Right ventricle myocardium superior (tissue), 1 donor: ENCODE measurements at regions not wholly inside any gene's neighbourhood (a gene's known extent, or its start where the extent isn't known, plus 50 kb on each side); places are given as distances from the start of the nearest gene placed in this dataset.

ENCODE experiments used
- ATAC-seq: fragments of 200-7000 bp; cut with Tn5 transposase; one replicate; pipeline ENCODE4 v1.9.1; 2020; ENCODE audit warnings: mild to moderate bottlenecking; ENCODE audit not compliant: poor library complexity
- DNase-seq: peaks from one replicate; pipeline ENCODE4 v3.0.0-alpha.2; 2020
- intact Hi-C: fragments of 100-400 bp; cut with DNase I; formaldehyde crosslinking; loops from one replicate; pipeline ENCODE4 v1.11.2; 2022
- donor health status: DM: no; HTN: yes; CAD: no; lungs with severe emphysema.

- intact Hi-C loops = no loop called here
- DNase-seq (peak; percentile 52), ATAC-seq (peak; percentile 74)
Observed at GRCh38 chr1:219304227-219305226, 130.8 kb downstream of the LYPLAL1 start.

DNA sequence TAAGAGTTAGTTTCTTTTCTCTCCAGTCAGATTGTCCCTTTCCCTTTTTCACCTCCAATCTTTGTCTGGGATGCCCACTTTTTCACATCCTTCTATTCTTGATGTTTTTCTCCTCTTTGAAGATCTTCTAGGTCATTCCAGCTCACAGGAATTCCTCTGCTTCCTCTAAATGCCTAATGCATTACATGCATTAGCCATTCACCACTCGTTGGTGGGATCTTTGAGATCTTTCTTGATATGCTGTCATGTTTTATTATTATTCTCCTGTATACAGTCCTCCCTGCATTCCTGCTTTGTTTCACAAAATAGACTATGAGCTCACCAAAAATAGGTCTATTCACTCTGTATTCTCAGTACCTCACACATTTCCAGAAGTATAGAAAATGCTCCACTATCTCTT lies 129.0 kb downstream of the LYPLAL1 start:
- DNase-seq (no peak), ATAC-seq (no peak)
- intact Hi-C loops = no loop called here

GRCh38 chr1:219299420-219299819 lies 125.7 kb downstream of the LYPLAL1 start:
- peak; percentile 8 for ATAC-seq
- no peak for DNase-seq
- intact Hi-C loops = no loop called here

DNA sequence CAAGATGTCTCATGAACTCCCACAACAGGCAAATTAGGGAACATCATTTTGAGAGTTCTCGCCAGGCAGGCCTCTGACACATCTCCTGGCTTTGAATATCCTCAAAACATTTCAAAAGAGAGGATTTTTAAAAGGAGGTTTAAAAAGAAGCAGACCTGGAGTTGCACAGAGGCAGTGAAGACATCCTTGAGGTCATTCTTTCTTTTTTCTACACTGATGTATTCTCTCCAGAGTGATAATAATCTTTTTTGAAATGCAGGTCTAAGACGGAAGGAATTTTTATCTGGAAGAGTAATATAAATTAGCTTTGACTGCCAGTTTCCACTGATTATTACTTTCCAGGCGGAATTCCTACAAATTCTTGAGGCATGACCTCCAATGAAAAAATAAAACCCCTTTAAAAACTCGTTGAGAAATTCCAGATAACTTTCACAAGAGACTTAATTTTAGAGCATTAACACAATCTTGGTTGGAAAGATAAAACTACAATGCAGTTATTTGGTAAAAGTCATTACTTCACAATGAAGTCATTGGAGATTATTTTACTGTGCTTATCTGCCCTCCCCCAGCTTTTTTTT lies 125.0 kb downstream of the LYPLAL1 start:
- peak; percentile 25 for ATAC-seq
- intact Hi-C loops = no loop called here
- no peak for DNase-seq

DNA sequence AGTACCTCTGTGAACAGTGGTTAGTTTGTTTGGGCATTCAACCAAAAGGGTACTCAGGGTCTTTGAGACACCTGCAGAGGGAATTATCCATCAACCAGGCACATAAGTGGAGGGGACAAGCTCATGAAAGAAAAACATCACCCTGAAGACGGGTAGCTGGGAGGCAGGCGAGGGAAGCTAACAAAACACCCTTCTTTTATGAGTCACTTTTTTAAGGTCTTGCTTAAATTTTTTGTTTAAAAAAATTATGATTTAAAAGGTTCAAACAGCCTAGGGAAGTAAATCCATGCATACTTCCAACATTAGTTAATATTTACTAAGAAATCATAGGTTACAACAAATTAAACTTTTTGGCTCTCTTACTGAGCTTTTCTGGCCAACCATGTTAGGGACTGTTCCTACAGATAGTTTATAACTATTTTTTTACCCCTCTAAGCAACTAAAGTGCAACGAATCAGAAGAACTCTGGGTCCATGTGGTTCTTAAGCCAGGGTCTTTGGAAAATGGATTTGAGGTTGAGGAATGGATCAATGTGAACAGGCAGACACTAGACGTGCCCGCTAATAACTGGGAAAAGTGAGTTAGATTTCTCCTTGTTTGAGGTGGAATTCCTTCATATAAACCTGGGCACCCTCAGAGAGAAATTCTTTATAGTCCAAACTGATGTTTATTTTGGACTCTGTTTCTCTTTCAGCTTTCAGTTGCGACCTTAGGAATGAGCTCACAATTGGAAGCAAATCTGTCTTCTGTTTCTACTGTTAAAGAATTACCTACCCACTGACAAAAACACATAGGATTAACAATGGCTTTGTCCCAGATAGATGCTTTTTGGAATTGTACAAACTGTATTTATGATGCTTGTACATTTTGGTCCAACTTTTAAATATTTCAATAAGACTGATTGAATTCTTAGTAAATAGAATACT lies 123.0 kb downstream of the LYPLAL1 start:
- DNase-seq (no peak), ATAC-seq (no peak)
- intact Hi-C loops = no loop called here

DNA sequence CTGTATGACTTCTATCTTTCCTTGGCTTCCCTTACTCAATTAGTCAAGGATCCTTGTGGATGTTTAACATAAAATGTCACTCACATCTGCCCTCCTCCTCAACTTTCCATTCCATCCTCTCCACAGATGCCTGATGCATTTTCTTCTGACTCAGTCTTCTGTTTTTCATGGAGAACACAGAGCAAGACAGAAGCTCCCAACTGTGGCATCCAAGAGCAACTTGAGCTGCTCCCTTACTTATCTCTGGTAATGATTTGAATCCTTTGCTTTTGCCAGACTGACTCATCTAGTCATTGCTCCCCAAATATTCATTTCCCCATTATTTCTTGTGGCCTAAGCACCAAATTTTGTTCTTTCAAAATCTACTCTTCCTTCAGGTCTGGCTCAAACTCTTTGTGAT lies 120.6 kb downstream of the LYPLAL1 start:
- intact Hi-C loops = no loop called here
- DNase-seq (no peak), ATAC-seq (no peak)

- intact Hi-C loops = no loop called here
- DNase-seq (no peak), ATAC-seq (peak; percentile 44)
Observed at GRCh38 chr1:219293410-219293809, 119.7 kb downstream of the LYPLAL1 start.

- DNase-seq (no peak), ATAC-seq (peak; percentile 71)
- intact Hi-C loops = no loop called here
Observed at GRCh38 chr1:219292999-219293398, 119.3 kb downstream of the LYPLAL1 start.

GRCh38 chr1:219292341-219292740 lies 118.7 kb downstream of the LYPLAL1 start:
- intact Hi-C loops = no loop called here
- DNase-seq (no peak), ATAC-seq (no peak)

DNA sequence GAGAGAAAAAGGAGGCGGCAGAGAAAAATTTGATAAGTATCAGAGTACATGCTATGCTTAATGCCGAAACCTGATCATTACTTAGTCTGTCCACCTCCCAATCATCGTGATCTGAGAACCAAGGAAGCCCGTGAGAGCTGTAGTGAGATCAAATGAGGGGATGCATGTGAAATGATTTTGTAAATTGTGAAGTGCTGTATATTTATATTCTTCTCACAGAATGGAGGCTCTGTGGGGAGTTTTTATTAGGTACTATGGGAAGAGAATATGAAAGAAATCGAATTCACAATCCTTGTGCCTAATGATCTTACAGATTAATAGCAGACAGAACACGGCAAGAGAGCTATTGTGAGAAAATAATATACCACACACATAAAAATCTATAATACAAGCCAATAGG lies 115.5 kb downstream of the LYPLAL1 start:
- DNase-seq = no peak
- intact Hi-C loops = no loop called here
- no peak for ATAC-seq

DNA sequence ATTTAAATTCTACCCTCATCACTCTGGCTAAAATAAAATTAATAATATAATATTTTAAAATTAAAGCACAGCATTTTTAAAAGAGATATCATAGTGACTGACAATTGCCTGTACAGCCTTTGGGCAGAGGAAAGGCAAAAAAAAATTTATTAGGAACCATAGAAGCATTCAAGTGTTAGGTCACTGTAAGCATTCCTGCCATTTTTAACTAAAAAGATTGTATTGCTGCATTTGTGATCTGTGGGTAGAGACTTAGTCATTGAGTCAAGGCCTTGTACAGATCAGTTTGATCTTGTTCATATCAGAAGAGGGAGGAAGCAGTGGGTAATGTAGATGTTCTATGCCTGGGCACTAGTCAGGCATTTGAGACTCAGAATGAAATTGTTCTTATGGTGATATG lies 109.9 kb downstream of the LYPLAL1 start:
- ATAC-seq = no peak

GRCh38 chr1:219281831-219282230 lies 108.2 kb downstream of the LYPLAL1 start:
- ATAC-seq (no peak), DNase-seq (no peak)
- intact Hi-C loops = no loop called here

More for the DNA sequence above, 109.9 kb downstream of the LYPLAL1 start:
- intact Hi-C loops = no loop called here
- DNase-seq = no peak

DNA sequence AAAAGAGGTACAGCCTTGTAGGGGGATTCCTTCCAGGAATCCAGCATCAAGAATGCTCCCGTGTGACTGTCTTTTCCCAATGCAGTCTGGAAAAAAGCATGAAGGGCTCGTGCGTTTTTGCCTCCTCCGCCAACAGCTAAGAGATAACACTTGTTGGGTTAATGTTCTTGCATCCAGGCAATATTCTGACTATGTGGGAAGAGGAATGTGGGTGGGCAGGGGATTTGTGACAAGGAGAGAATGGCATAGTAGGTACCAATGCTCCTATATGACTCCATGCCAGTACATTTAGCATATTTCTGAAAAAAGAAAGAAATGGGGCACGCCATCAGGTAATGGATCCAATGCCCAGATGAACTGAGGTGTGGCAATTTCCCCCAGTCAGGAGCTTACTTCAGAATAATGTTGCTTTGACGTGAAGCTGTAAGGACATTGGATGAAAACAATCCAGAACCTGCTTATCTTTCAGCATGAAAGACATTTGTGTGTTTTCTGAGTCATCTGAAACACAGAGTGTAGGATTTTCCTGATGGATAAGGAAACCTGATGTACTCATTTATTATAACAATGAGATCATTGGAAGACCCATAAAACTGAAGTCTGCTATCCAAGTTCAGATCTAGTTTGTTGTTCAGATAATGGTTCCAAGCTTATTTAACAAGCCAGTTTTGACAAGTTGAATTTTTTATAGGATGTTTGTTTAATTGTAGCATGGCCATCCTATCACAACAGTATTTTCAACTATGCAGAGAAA lies 105.5 kb downstream of the LYPLAL1 start:
- DNase-seq (no peak), ATAC-seq (no peak)
- intact Hi-C loops = no loop called here

- DNase-seq = no peak
- ATAC-seq = no peak
- intact Hi-C loops = no loop called here
Observed at GRCh38 chr1:219278288-219278687, 104.6 kb downstream of the LYPLAL1 start.

DNA sequence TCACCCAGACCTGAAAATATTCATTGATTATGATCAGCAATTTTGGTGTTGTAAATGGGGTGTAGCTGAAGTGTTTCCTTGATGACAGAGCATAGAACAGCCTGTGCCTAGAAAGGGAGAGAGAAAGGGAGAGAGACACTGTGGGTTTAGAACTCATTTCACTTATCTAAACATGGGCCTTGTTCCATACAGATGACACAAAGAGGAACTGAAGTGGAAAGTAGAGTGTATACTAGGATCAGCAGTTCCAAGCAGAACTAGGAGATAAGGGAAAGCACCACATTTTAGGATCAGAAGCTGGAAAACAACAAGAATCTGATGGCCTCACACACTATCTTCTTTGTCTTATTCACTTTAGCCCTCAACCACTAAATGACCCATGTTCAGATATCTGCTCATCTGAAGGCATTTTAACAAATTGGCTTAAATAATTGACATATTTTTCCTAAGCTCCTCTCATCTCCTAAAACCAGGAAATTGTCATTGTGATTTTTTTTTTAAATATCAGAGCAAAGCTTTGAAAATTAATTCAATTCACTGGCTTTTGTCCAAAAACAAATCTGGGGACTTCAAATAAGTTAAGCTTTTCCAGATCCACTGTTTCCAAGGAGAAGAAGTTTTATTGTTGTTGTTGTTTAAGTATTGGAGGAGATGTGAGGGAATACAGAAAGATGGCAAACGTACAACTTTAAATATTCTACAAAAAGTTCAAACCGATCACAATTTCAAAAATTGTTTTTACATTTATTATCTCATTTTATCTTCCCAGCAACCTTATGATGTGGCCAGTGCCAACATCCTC lies 103.8 kb downstream of the LYPLAL1 start:
- intact Hi-C loops = no loop called here
- ATAC-seq = no peak
- DNase-seq = no peak

DNA sequence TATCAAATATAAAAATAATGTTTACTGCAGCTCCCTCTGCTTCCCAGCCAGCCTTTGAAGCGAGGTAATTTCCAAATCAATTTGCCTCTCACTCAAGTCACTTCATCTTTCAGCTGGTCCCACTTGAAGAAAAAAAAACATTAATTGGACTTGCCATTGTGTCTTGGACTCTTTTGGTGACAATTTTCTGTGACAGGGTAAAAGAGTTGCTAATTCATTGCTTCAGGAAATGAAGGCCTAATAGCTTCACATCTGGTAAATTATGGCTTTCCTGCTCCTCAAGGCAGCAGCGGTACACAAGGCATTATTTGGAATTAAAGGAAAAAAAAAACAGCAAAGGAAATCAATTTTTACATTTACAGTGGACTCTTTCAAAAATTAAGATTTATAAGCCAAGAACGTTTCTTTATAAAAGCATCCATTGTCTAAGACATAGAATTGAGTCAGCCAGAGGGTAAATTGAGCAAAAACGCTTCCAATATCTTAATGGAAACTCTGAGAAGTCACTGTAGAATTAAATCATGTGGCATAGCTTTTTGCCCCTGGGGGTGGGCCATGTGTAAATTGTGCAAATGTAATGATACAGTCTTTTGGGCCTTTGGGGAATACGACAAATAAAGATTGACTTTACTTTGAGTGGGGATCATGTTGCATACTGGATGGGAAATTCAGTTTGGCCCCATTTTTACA lies 102.5 kb downstream of the LYPLAL1 start:
- DNase-seq (no peak), ATAC-seq (no peak)
- intact Hi-C loops = no loop called here

DNA sequence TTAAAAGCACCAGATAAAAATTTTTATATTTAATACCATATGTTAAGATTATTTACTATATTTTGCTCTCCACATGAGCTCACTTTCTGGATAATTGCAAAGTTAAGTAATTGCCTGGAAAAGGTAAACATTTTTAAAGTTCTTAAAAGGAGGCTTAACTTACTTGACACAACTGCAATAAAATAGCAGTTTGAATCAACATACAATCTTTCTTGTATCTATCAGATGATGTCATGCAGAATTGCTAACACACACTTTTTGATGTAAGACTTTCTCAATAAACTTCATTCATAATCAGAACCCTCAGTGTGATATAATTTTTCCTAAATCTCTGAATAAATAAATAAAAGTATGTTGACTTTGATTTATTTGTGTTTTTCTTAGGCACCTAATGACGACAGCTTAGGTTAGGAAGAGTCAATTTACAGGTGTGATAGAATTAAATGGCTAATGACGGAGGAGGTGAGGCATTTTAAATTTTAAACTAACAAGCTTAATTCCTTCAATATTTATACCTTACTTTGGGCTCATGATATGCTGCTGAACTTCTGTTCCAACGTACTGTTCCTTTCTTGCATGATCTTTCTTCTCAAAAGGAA lies 99.5 kb downstream of the LYPLAL1 start:
- intact Hi-C loops = no loop called here
- ATAC-seq = no peak
- no peak for DNase-seq
